H9 (cell line): ENCODE measurements at regions not wholly inside any gene's neighbourhood (a gene's known extent, or its start where the extent isn't known, plus 50 kb on each side); places are given as distances from the start of the nearest gene placed in this dataset.

Experiments
- DNase-seq: peaks from one replicate; pipeline ENCODE4 v3.0.0-alpha.2; 2017
- H2AFZ ChIP-seq: one replicate; pipeline ENCODE4 v1.6.1; 2013; ENCODE audit warnings: mild to moderate bottlenecking, low read length, control low read depth, moderate library complexity
- H2AK5ac ChIP-seq: 2 replicates; pipeline ENCODE4 v1.6.1; 2013; ENCODE audit warnings: low read length, control low read depth, mixed read lengths; ENCODE audit not compliant: insufficient read length
- H2BK120ac ChIP-seq: one replicate; pipeline ENCODE4 v1.6.1; 2013; ENCODE audit warnings: low read depth, mild to moderate bottlenecking, low read length, control low read depth, inconsistent platforms; ENCODE audit not compliant: poor library complexity, severe bottlenecking
- H2BK12ac ChIP-seq: 2 replicates; pipeline ENCODE4 v1.6.1; 2013; ENCODE audit warnings: low read length, control low read depth, mixed read lengths, low read depth; ENCODE audit not compliant: insufficient read length
- H2BK15ac ChIP-seq: 2 replicates; pipeline ENCODE4 v1.6.1; 2013; ENCODE audit warnings: low read depth, low read length, control low read depth
- H2BK20ac ChIP-seq: one replicate; pipeline ENCODE4 v1.6.1; 2013; ENCODE audit warnings: low read depth, mild to moderate bottlenecking, low read length, control low read depth, inconsistent platforms; ENCODE audit not compliant: poor library complexity, severe bottlenecking
- H2BK5ac ChIP-seq: 2 replicates; pipeline ENCODE4 v1.6.1; 2013; ENCODE audit warnings: low read length, control low read depth, mixed read lengths; ENCODE audit not compliant: insufficient read length
- H3K14ac ChIP-seq: 2 replicates; pipeline ENCODE4 v1.6.1; 2013; ENCODE audit warnings: low read length, control low read depth; ENCODE audit not compliant: insufficient read depth
- H3K18ac ChIP-seq: 2 replicates; pipeline ENCODE4 v1.6.1; 2013; ENCODE audit warnings: low read depth, mild to moderate bottlenecking, mixed read lengths, low read length, control low read depth; ENCODE audit not compliant: insufficient read length
- H3K23ac ChIP-seq: 2 replicates; pipeline ENCODE4 v1.6.1; 2013; ENCODE audit warnings: low read length, control low read depth, mixed read lengths, low read depth; ENCODE audit not compliant: insufficient read length
- H3K23me2 ChIP-seq: 2 replicates; pipeline ENCODE4 v1.6.1; 2013; ENCODE audit warnings: low read depth, mild to moderate bottlenecking, mixed read lengths, low read length, control low read depth; ENCODE audit not compliant: insufficient read length, poor library complexity, severe bottlenecking
- H3K27ac ChIP-seq: 2 replicates; pipeline ENCODE4 v1.5.1; 2013; ENCODE audit warnings: low read length, control low read depth, mixed read lengths, low read depth; ENCODE audit not compliant: insufficient read length
- H3K27me3 ChIP-seq: 2 replicates; pipeline ENCODE4 v1.6.1; 2013; ENCODE audit warnings: low read length, control low read depth, inconsistent platforms; ENCODE audit not compliant: insufficient read depth
- H3K4ac ChIP-seq: 2 replicates; pipeline ENCODE4 v1.6.1; 2013; ENCODE audit warnings: low read depth, mild to moderate bottlenecking, control low read depth, inconsistent platforms, low read length, moderate library complexity
- H3K4me1 ChIP-seq: 2 replicates; pipeline ENCODE4 v1.6.1; 2013; ENCODE audit warnings: low read length, control low read depth, inconsistent platforms; ENCODE audit not compliant: insufficient read depth
- H3K4me2 ChIP-seq: 2 replicates; pipeline ENCODE4 v1.6.1; 2013; ENCODE audit warnings: low read length, control low read depth, mixed read lengths; ENCODE audit not compliant: insufficient read length, insufficient read depth
- H3K56ac ChIP-seq: 2 replicates; pipeline ENCODE4 v1.6.1; 2013; ENCODE audit warnings: low read depth, mild to moderate bottlenecking, mixed read lengths, low read length, control low read depth; ENCODE audit not compliant: insufficient read length
- H3K79me1 ChIP-seq: 2 replicates; pipeline ENCODE4 v1.6.1; 2013; ENCODE audit warnings: low read depth, mild to moderate bottlenecking, moderate library complexity, low read length, control low read depth, inconsistent platforms; ENCODE audit not compliant: insufficient read depth, poor library complexity, severe bottlenecking
- H3K79me2 ChIP-seq: 2 replicates; pipeline ENCODE4 v1.6.1; 2013; ENCODE audit warnings: low read length, control low read depth, inconsistent platforms; ENCODE audit not compliant: insufficient read depth
- H3K9ac ChIP-seq: 2 replicates; pipeline ENCODE4 v1.6.1; 2013; ENCODE audit warnings: low read length, control low read depth, mixed read lengths; ENCODE audit not compliant: insufficient read length; ENCODE audit errors: extremely low read depth
- H3K9me3 ChIP-seq: one replicate; pipeline ENCODE4 v1.6.1; 2013; ENCODE audit warnings: low read depth, low read length, inconsistent platforms; ENCODE audit not compliant: control insufficient read depth
- H3T11ph ChIP-seq: one replicate; pipeline ENCODE4 v1.6.1; 2013; ENCODE audit warnings: mild to moderate bottlenecking, low read length, control low read depth, inconsistent platforms
- H4K20me1 ChIP-seq: one replicate; pipeline ENCODE4 v1.6.1; 2013; ENCODE audit not compliant: control insufficient read depth, insufficient read length, insufficient read depth
- H4K5ac ChIP-seq: 2 replicates; pipeline ENCODE4 v1.6.1; 2013; ENCODE audit warnings: low read depth, mild to moderate bottlenecking, mixed read lengths, low read length, control low read depth; ENCODE audit not compliant: insufficient read length
- H4K8ac ChIP-seq: replicated peaks from 2 replicates; pipeline ENCODE4 v1.6.1; 2013; ENCODE audit warnings: low read length, control low read depth, mixed read lengths, low read depth; ENCODE audit not compliant: insufficient read length
- H4K91ac ChIP-seq: 2 replicates; pipeline ENCODE4 v1.6.1; 2013; ENCODE audit warnings: low read depth, mild to moderate bottlenecking, moderate library complexity, mixed read lengths, low read length, control low read depth; ENCODE audit not compliant: insufficient read length
- H3K27ac Mint-ChIP-seq, 3 experiments: 2 replicates in 2 of 3; 3 replicates in 1 of 3; pipeline ENCODE4 v1.8.0; 2020 to 2021; ENCODE audit warnings: mixed read lengths in 3 of 3, mild to moderate bottlenecking in 1 of 3, moderate library complexity in 1 of 3
- H3K27me3 Mint-ChIP-seq: 2 replicates; pipeline ENCODE4 v1.8.0; 2021; ENCODE audit warnings: low read depth, mild to moderate bottlenecking, moderate library complexity, mixed read lengths
- H3K36me3 Mint-ChIP-seq, 3 experiments: 2 replicates in 2 of 3; 3 replicates in 1 of 3; pipeline ENCODE4 v1.8.0; 2020 to 2021; ENCODE audit warnings: low read depth in 3 of 3, mixed read lengths in 3 of 3; ENCODE audit not compliant: insufficient read depth in 1 of 3
- H3K4me1 Mint-ChIP-seq, 2 experiments: 2 replicates each; pipeline ENCODE4 v1.8.0; 2020; ENCODE audit warnings: mixed read lengths in 2 of 2
- H3K4me3 Mint-ChIP-seq, 2 experiments: 2 replicates in 1 of 2; 3 replicates in 1 of 2; pipeline ENCODE4 v1.8.0; 2020 to 2021; ENCODE audit warnings: mild to moderate bottlenecking in 2 of 2, mixed read lengths in 2 of 2, moderate library complexity in 1 of 2
- H3K9me3 Mint-ChIP-seq, 2 experiments: 2 replicates in 1 of 2; 3 replicates in 1 of 2; pipeline ENCODE4 v1.8.0; 2020; ENCODE audit warnings: mild to moderate bottlenecking in 2 of 2, mixed read lengths in 2 of 2, moderate library complexity in 1 of 2
- WGBS: extraction: QIAGEN DNeasy Blood & Tissue Kit; methylation state at CpG from one replicate; pipeline ENCODE4 v1.1.7; 2013; ENCODE audit warnings: missing lambda C conversion rate, low lambda C conversion rate, mixed read lengths; ENCODE audit not compliant: insufficient read length; ENCODE audit errors: extremely low coverage; 5-methylcytosine and 5-hydroxymethylcytosine counted together
- TF ChIP-seq, protein P1 (sequence below): fragments of 200-600 bp; sonication (generic); conservative IDR thresholded peaks from 3 replicates; pipeline ENCODE4 v1.8.0; 2021; ENCODE audit warnings: antibody characterized with exemption, mild to moderate bottlenecking

DNA sequence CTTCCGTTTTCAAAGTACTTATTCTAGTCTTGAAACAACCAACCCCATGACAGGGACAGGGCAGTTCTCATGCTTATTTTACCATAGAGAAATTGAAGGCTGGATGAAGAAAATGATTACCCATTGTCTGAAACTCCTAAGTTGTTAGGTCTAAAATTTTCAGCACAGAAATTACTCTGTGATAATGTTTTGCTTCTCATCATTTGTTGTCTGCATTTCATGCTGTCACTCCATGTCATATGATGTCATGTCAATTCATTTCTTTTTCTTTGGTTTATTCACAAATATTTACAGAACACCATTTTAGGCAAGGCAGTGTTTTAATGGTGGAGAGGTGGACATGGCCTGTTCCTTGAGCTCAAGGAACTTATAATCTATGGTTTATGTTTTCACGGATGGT lies 98.2 kb upstream of the RASGRP1 start:
- Mint-ChIP-seq H3K4me1 (no peaks in the 10 kb centered on the region), H3K36me3 (no peaks in the 10 kb centered on the region), H3K27me3 (peaks cover 5% of the 10 kb centered on the region), H3K4me3 (no peak overlapping the region; a peak in 1 of 5 replicates), H3K27ac (no peak overlapping the region), H3K9me3 (no peaks in the 10 kb centered on the region)
- no peak overlapping the region for H3K27ac ChIP-seq
- H2BK120ac ChIP-seq = no peak overlapping the region
- no peak overlapping the region for H3K18ac ChIP-seq
- H3K4ac ChIP-seq = no peak overlapping the region
- no peak overlapping the region for H2BK5ac ChIP-seq
- no peaks in the 10 kb centered on the region for H3K79me2 ChIP-seq
- H3K4me1 ChIP-seq = no peaks in the 10 kb centered on the region
- no peak overlapping the region for H3K9ac ChIP-seq
- H3K14ac ChIP-seq = no peak overlapping the region
- H3K9me3 ChIP-seq = no peaks in the 10 kb centered on the region
- H3K27me3 ChIP-seq = no peaks in the 10 kb centered on the region
- H2BK12ac ChIP-seq = no peak overlapping the region
- H3K4me2 ChIP-seq = no peak overlapping the region
- H4K91ac ChIP-seq = no peak overlapping the region
- TF ChIP-seq, protein P1, sequence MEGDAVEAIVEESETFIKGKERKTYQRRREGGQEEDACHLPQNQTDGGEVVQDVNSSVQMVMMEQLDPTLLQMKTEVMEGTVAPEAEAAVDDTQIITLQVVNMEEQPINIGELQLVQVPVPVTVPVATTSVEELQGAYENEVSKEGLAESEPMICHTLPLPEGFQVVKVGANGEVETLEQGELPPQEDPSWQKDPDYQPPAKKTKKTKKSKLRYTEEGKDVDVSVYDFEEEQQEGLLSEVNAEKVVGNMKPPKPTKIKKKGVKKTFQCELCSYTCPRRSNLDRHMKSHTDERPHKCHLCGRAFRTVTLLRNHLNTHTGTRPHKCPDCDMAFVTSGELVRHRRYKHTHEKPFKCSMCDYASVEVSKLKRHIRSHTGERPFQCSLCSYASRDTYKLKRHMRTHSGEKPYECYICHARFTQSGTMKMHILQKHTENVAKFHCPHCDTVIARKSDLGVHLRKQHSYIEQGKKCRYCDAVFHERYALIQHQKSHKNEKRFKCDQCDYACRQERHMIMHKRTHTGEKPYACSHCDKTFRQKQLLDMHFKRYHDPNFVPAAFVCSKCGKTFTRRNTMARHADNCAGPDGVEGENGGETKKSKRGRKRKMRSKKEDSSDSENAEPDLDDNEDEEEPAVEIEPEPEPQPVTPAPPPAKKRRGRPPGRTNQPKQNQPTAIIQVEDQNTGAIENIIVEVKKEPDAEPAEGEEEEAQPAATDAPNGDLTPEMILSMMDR = no peak
- no peaks in the 10 kb centered on the region for H3K23me2 ChIP-seq
- no peak overlapping the region for H4K8ac ChIP-seq
- no peaks in the 10 kb centered on the region for H3K79me1 ChIP-seq
- H4K20me1 ChIP-seq = no peaks in the 10 kb centered on the region
- H2AK5ac ChIP-seq = no peak overlapping the region
- H3K23ac ChIP-seq = no peak overlapping the region
- no peak overlapping the region for H2BK20ac ChIP-seq
- H3T11ph ChIP-seq = no peak overlapping the region
- H3K56ac ChIP-seq = no peak overlapping the region
- no peak overlapping the region for H4K5ac ChIP-seq
- H2BK15ac ChIP-seq = no peak overlapping the region
- DNase-seq = no peak
- WGBS = no CpG with 5 or more reads among the region's 2 CpGs
- H2AFZ ChIP-seq = no peak overlapping the region
